ENCODE measurements at regions not wholly inside any gene's neighbourhood (a gene's known extent, or its start where the extent isn't known, plus 50 kb on each side); places are given as distances from the start of the nearest gene placed in this dataset.

DNA sequence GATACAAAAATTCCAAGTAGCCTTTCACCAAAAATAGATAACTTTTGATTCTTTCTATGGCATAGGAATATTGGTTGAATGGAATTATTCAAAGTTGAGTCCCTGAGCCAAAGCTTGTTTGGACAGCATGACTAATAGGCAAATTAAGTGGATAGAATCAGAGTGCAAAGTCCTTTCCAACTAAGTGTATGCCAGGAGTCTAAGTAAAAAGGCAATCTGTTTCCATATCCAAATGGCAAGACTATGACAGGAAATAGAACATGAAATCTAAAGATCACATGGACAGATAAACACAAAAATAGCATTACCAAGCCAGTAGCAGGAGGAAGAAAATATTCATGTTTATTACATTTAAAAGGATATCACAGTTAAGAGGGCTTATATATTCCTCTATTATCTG lies 804.6 kb downstream of the SLITRK6 start:
- no peak for TF ChIP-seq POLR2AphosphoS5 (IDR thresholded peaks at IDR 0.05; ENCODE audit: low read depth, low read length)
- no peak for TF ChIP-seq POU2F2 (IDR thresholded peaks at IDR 0.05; ENCODE audit: low read depth, low read length)

All from GM12891 (cell line).